SK-N-DZ (cell line): ENCODE measurements at regions not wholly inside any gene's neighbourhood (a gene's known extent, or its start where the extent isn't known, plus 50 kb on each side); places are given as distances from the start of the nearest gene placed in this dataset.
A peak's percentile ranks its signal among the peaks of the same experiment; 100 is the strongest.

ENCODE experiments used
- DNase-seq: peaks from one replicate; pipeline ENCODE4 v3.0.0-alpha.2; 2015; ENCODE audit warnings: low spot score

DNA sequence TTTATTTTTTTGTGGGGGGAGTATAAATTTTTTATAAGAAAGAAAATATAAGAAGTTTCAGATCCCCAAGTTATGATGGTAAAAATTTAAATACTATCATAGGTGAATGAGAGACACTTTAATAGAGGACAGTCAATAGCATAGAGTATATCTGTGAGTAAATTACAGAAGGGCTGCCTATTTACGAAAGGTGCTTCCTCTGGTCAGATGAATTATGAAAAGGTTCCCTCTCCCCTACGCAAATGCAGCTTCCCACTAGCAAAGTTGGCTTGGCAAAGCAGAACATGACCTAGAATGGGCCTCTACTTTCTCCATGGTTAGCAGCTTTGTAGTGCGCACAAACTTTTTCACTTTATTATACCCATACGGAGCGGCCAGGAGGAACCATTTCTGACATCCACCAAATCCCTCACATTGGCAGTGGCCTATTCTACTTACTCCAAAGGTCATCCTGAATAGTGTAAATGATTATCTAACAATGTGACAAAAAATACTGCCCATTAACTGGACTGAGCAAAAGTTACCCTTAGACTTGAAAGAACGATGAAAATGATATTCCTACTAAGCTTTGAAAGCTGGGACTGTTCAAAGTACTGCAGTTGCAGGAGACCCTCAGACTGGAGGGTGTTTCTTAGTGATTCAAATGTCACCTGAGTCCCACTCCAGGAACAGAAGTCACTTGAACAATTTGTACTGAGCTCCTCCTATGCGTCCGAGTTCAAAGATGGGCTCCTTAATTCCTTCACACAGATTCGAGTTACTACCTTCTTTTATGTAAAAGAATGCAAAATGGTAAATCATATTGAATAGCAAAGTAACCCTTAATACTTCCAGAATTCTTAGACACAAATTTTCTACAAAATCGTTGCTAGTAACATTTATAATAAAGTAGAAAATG is 148.5 kb downstream of the NOL4 start:
- no peak for DNase-seq

DNA sequence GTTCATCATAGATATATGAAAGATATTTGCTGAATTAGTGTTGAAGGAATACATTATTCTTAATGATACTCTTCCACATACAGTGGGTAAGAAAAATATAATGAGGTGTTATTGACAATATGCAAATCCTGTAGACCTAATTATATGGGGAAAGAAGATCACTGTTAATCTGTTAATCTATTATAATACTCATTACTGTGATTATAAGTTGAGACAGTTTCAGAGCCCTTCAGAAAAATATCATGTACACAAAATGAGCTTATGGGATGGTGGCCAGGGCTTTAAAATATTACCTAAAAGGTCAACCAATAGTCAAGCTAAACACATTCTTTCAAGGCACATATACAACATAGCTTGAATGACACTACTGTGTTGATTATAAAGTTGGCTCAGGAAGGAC is 163.5 kb downstream of the NOL4 start:
- DNase-seq: no peak

DNA sequence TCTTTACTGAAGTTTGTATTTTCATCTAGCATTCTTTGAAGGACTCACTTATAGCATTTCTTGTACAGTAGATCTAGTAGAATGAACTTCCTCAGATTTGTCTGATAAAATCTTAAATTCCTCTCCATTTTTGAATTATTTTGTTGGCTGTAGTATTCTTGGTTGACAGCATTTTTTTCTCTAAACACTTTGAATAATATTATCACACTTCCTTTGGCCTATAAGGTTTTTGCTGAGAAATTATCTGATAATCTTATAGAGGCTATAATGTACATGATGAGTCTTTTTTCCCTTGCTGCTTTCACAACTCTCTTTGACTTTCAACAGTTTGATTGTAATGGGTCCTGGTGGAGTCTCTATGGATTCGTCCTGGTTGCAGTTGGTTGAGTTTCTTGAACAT is 169.5 kb downstream of the NOL4 start:
- DNase-seq: no peak

DNA sequence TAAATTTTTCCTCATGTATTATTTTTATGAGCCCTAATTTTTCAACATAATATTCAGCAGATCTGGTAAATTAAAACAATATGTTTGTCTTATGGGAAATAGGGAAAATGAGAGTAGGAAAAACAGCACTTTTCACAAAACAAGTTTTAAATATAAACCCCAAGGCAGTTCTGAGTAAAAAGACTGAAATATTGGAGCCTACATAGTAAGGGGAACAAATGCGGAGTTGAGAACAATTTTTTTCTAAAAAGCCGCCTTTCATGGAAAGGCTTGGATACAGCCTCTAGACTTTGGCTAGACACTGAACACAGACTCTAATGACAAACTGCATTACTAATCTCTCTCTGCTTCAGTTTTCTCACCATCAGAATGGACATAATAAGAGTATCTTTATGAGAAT is 174.1 kb downstream of the NOL4 start:
- no peak for DNase-seq

DNA sequence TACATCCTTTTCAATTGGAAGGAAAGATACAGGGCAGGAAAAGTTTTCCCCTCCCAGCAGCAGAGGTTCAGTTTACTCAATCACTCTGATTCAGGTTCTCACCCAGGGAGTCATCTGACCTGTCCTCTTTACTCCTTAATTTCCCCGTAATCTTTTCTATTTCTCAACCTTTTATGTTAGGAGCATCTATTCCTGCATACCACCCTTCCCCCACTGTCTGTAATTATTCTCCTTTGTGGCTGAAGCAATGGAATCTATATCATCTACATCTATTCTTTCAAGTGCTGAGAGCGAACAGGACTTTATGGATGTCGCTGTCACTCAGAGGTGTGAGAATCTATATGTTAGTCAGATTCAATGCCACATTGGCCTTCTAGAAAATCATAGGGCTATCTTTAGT is 175.2 kb downstream of the NOL4 start:
- DNase-seq: no peak

DNA sequence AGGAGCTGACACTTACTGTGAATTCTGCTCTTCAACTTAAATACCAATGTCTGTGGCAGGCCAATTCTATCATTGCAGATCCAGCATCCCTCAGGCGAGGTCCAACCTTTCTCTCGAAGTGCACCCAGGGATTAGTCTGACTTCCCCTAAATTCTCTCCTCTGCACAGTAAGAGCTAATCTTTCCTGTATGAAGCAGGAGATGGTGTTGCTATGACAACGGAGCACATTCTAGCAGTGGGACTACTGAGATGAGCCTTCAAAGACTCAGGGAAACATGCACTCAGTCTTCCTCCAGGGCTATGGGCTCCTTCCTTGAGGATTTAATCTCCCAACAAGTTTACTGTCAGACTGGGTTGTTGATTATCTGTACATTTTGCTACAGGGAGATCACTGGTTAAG is 176.3 kb downstream of the NOL4 start:
- peak; percentile 30 for DNase-seq

DNA sequence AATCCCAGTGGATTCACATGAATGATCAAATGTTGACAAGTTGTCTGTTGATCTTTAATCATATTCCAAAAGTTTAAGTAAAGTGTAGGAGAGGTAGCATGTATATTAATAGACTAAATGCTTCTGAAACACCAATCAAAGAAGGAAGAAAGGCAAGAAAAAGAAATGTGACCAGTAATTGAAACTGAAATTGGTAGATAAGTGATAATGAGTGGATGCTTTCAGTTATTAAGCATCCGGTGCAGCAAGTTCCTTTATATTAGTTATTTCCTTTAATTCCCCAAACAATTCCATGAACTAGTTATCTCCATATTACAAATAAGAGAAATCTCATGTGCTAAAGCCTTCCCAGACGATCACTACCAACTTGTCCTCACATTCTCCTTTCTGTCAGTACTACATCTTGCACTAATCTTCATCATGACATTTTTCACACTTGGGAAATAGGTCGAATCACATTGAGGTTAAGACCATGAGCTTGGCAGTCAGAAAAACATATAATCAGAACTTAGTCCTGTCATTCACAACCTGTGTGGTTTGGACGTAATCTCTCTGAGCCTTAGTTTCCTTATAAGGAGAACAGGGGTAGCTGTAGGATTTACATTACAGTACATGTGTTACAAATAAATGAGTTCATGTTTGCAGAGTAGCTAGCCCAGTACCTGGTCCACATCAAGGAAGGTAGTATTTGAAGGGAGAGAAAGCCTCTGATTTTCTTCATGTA is 182.1 kb downstream of the NOL4 start:
- no peak for DNase-seq

DNA sequence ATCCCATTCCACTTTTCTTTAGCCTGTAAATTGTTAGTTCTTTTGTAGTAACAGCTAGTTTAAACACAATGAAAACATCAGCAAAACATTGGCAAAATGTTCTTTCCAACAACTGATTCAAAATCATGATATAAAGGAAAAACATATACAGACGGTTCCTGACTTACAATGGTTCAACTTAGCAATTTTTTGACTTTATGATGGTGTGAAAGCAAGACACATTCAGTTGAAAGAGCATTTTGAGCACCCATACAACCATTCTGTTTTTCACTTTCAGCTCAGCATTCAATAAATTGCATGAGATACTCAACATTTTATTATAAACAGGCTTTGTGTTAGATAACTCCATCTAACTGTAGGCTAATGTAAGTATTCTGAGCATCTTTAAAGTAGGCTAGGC is 185.1 kb downstream of the NOL4 start:
- no peak for DNase-seq

DNA sequence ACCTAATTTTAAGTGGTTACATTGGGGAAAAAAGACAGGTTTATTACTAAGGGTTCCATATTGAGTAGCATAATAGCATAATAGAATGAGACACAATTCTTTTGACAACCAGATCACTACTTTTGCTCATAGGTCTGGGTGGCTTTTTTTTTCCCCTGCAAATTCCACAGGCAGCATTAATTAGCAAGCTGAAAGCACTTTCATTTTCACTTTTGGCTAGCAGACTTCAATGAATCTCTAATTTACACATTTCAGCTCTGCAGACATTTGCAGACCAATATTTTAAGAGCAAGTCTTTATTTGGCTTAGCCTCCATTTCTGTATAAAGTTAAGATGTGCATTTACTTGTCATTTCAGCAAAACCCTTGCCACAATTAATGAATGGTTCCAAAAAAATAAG is 185.5 kb downstream of the NOL4 start:
- DNase-seq: no peak

DNA sequence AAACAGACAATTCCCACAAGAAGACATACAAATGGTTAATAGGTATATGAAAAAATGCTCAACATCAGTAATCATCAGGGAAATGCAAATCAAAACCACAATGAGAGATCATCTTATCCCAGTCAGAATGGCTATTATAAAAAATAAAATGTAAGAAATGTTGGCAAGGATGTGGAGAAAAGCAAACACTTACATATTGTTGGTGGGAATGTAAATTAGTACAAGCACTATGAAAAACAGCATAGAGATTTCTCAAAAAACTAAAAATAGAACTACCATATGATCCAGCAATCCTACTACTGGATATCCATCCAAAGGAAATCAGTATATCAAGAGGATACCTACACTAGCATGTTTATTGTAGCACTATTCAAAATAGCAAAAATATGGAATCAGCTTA is 186.6 kb downstream of the NOL4 start:
- no peak for DNase-seq

DNA sequence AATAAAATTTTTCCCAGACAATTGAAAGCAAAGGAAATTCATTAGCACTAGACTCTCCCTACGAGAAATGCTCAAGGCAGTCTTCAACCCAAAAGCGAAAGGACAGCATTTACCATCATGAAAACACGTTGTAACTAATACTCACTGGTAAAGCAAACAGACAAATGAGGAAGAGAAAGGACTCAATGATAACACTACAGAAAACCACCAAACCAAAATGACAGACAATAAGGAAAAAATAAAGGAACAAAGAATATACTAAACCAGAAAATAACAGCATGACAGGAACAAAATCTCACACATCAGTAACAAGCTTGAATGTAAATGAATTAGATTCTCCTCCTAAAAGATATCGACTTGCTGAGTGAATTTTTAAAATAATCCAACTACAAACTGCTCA is 190.7 kb downstream of the NOL4 start:
- DNase-seq: no peak

DNA sequence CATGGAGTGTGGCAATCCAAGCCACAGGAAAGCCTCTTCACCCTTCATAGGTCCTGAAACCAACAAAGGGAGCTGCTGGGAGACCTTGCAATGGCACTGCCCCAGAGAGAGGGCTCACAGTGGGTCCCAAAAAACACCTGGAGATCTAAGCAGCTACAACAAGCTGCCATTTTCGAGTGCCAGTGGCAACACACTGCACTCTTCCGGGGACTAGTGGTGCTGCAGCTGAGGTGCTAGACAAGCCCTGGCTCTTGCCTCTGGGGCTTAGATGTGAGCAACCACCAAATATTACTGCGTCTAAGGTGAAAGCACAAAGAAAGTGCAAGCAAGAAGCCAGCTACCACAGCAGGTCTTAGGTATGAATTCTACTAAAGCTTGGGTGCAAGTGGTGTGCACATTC is 192.9 kb downstream of the NOL4 start:
- no peak for DNase-seq

DNA sequence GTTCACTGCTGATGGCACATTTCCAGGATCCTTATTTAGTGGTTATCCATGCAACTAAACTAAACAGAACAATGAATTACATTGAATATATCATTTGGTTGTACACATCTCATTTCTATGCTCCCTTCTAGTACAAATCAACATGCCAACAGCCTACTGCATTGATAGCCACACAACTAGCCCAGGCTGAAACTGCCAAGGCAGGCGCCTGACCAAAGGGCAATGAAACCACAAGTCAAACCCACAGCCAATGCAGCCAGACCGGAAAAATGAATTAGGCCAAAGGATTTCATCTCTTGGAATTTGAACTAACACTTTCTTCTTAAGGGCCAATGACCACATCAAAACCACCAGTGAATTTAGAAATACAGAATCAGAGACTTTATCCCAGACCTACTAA is 196.4 kb downstream of the NOL4 start:
- no peak for DNase-seq

DNA sequence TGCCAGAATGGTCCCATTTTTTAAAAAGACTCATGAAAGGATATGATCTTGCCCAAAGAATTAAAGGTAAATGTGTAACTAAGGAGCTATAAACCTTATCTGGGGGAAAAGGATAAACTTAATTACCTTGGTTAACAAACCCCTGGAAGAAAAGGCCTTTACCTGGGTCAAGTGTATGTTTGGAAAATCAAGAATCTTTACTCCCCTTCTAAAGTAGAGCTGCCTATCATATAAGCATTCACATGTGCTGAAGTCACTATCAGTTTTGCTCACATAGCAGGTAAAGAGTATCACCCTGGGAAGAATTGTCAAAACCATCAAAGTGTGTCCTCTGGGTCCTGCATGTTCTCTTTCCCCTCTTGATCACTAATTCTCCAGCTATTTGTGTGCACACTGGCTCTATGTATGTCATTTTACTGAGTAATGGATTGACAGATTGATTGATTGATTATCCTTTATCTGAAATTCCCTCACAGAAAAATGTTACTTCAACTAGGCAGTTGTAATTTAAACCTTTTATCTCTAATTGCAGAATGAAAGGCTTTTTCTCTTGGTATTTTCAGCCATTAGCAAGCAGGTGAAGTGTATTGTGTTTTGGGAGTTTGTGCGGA is 199.4 kb downstream of the NOL4 start:
- no peak for DNase-seq

DNA sequence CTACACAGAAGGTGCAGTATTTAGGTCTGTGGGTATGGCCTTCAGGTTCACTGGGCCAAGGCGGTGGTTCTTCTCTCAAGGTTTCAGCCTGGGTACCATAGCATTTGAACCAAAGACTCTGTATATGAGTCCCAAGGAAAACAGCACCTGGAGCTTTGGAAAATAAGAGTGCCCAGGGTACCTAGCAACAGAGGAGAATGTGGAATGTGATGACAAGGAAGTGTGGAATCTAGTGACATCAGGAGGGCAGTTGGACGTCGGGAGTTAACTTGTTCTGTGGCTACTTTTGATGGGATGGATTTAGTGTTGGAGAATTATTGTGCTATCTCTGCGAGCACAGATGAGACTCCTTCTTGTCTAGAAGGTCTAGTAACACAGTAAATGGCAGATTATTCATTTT is 201.2 kb downstream of the NOL4 start:
- no peak for DNase-seq

DNA sequence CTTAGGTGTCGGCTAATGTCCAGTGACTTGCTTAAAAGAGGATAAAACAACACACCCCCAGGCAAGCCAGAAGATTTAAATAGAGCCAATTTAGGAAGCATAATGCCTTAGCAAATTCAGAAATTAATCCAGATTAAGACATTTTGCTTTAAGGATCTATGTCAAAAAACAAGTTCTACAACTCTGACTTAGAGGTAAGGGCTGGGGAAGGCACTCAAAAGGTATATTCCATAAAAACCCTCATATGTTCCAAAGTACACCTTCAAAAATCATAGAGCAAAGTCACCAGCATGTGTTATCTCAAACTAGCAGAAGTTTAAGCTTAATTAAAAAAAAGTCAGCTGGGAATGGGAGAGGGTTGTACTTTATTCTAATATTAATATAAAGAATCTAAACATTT is 206.4 kb downstream of the NOL4 start:
- DNase-seq: no peak

DNA sequence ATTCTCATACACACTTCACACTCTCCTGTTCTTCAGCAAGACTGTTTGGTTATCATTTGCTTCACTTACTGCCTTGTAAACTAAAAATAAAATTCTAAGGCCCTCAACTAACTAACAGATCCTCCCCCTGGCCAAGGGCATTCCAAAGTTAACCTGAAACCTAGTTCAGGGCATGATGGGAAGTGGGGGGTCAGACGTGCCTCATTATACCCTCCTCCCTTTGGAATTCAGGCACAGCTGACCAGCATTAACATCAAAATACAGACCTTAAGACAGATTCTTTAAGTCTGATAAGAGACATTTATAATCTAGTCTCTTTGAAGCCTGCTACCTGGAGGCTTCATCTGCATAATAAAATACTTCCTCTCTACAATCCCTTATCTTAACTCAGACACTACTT is 221.0 kb downstream of the NOL4 start:
- DNase-seq: no peak

DNA sequence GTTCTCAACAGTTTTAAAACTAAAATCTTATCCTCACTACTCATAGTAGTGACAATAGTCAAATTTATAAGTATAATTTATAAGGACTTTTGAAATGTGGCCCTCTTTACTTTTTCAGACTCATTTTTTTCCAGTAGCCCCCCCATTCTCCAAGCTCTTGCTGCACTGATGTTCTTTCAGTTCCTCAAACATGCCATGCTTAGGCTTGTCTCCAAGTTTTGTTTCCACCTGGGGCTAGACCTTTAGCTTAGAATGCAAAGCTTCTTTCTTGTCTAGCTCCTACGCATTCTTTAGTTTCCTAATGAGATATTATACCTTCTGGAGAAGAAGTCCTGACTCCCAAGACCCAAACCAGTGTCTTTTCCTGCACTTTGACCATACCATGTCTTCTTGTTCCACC is 222.6 kb downstream of the NOL4 start:
- no peak for DNase-seq

DNA sequence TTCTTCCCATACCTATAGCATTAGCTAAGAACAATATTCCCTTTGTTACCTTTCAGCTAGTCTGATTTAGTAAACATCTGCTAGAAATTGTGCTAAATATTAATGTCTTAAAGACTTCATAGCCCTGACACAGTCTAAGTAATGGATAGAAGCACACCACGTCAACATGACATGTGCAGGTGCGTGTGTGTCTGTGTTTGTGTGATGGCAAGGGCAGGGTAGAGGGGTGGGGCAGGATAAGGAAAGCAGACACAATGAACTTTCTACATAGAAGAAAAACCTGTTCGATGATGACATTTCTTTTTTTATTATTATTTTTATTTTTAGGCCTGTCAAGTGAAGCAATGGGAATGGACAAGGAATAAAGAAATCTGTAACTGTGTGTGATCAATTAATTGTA is 223.3 kb downstream of the NOL4 start:
- DNase-seq: no peak

DNA sequence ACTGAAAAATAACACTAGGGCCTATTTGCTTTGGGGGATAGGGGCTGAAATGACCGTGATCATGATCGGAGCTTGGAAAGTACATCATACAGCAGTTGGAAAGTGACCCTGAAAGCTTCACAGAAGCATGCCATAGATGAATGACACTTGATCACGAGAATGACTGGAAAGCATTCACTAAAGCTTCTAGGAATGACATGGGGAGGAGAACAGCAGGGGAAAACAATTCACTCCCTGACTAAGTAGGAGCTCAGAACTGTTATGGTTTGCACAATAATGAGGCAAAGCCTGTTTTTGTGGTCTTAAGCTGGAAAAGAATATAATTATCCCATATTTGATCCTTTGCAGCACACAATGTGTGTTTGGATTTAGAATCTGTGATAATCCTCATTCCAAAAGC is 237.5 kb downstream of the NOL4 start:
- DNase-seq: no peak

DNA sequence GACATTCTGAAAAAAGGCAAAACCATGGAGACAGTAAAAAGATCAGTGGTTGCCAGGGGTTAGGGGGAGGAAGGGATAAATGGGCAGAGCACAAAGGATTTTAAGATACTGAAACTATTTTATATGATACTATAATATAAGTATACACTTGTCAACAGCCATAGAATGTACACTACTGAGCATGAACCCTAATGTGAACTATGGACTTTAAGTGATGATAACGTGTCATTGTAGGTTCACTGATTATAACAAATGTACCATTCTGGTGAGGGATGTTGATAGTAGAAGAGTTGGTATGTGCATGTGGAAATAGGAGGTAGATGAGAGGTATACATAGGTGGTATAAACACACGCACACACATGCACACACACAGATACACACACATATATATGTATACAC is 241.6 kb downstream of the NOL4 start:
- DNase-seq: no peak

DNA sequence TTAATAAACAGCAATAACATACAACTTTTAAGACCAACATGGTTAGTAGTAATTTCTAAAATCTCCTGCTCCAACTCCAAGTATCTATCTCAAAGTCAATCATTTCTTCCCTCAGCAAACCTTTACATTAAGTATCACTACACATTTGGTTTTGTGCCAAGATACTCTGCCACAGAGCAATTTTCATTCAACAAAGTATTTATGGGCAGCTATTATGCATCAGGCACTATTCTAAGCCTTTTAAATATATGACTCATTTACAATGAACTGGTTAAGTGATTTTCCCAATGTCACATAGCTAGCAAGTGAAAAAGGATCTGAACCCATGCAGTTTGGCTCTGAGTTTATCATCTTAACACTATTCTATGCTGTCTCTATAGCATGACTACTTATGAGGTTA is 264.3 kb downstream of the NOL4 start:
- DNase-seq: no peak

DNA sequence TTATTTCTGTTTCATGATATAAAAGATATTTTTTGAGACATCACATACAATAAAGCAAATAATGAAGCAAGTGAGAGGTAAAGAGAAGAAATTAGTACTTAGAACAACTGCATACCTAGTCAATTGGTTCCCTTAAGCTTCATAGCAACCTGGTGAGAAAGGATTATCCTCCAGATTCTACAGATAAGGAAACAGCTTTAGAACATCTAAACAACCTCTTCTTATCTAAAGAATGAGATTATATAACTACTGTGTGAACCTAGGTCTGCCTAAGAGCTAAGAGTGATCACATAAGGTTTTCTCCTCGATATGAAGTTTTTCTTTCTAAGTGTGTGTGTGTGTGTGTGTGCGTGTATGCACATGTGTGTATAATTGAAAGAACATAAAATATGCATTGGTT is 265.1 kb downstream of the NOL4 start:
- no peak for DNase-seq
